ENCODE measurements at regions not wholly inside any gene's neighbourhood (a gene's known extent, or its start where the extent isn't known, plus 50 kb on each side); places are given as distances from the start of the nearest gene placed in this dataset.

DNA sequence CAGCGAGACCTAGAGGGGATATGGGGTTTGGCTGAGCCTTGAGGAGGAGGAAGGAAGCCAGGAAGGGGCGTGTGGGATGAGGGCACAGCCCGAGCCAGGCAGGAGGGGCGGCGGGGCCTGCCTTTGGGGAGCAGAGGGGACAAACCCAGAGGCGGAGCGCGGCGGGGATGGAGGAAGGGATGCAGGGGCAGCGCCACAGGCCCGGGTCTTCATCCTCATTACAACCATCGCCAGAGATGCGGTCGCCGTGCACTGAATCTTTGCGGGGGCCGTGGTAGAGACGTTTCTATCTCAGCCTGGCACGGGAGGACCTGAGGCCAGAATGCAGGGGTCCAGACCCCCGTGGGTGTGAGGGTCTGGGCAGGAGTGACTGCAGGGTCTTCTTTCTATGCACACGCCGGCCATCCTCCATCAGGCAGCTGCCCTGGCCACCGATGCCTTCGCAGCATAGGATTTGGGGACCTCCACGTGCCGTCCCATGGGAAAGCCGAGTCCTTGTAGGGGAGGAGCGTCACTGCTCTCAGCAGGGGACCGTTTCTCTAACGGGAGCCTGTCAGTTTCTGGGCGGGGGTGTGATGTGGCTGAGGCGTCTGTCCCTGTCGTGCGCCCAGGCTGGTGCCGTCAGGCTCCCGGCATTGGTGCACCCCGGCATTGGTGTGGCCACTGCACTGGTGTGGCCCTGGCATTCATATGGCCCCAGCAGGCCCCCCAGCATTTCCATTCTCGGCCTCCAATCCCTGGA lies 1267.9 kb downstream of the BRD1 start:
- CTCF ChIA-PET (ENCODE audit: low intra/inter-chr PET ratio, low total read pairs), result no interaction called here
- Histone ChIP-seq H3K4me2 (ENCODE audit: low read depth, low read length) (no peak overlapping the region), H4K20me1 (ENCODE audit: insufficient read depth, low read length) (peaks cover 2% of the 10 kb centered on the region; the same call in 1 of the 2 replicates), H3K9me3 (ENCODE audit: low read length) (no peaks in the 10 kb centered on the region), H3K27ac (ENCODE audit: extremely low read length, insufficient read depth, low read length) (no peak overlapping the region), H3K4me1 (ENCODE audit: insufficient read depth, low read length) (peaks cover 6% of the 10 kb centered on the region; the same call in 1 of the 2 replicates), H3K9ac (ENCODE audit: insufficient read depth, low read depth, low read length) (no peak overlapping the region), H2AFZ (ENCODE audit: low read length) (no peak overlapping the region), H3K36me3 (replicated peaks in 1 of 2; ENCODE audit: control insufficient read depth in 1 of 2, insufficient read depth in 2 of 2, low read length in 2 of 2) (no peaks in the 10 kb centered on the region), H3K4me3 (replicated peaks in 1 of 3; ENCODE audit: insufficient read depth in 1 of 3, low read depth in 2 of 3, low read length in 3 of 3) (no peak overlapping the region), H3K27me3 (ENCODE audit: control insufficient read depth in 1 of 2, insufficient read depth in 2 of 2, low read length in 2 of 2) (peaks cover 13 to 53% of the 10 kb centered on the region in 2 experiments; a peak in 4 of 5 replicates), H3K79me2 (ENCODE audit: insufficient read depth, low read length) (no peaks in the 10 kb centered on the region)
- BruUV-seq (replicated peaks), result no TSS peak
- WGBS (ENCODE audit: low lambda C conversion rate), result 3% methylated on average over 4 of the region's 38 CpGs
- in situ Hi-C loops (cut with HindIII; ENCODE audit: extremely low pct_ligation_motif_present, low pct_unique_long_range_greater_than_20kb), result loop anchor here (25.0 kb wide), 1 partner anchor 752 kb away; no protein-coding TSS in a partner anchor
- FAIRE-seq, result no peak
- TF ChIP-seq GRHL1 (CRISPR knock-in tag; conservative IDR thresholded peaks at IDR 0.05) (no peak), ZNF546 (CRISPR knock-in tag; conservative IDR thresholded peaks at IDR 0.05) (no peak), ZNF766 (CRISPR knock-in tag; IDR thresholded peaks at IDR 0.05; ENCODE audit: borderline replicate concordance) (no peak), NR1H2 (CRISPR knock-in tag; IDR thresholded peaks at IDR 0.05; ENCODE audit: borderline replicate concordance, low read depth) (no peak), TCF7L2 (IDR thresholded peaks at IDR 0.05; ENCODE audit: low read depth, low read length) (no peak), ZNF850 (CRISPR knock-in tag; conservative IDR thresholded peaks at IDR 0.05) (no peak), ZNF496 (CRISPR knock-in tag; IDR thresholded peaks at IDR 0.05; ENCODE audit: insufficient replicate concordance) (no peak), ZFX (CRISPR knock-in tag; IDR thresholded peaks at IDR 0.05; ENCODE audit: low read depth) (no peak), ZNF607 (CRISPR knock-in tag; IDR thresholded peaks at IDR 0.05; ENCODE audit: borderline replicate concordance) (no peak), ZNF12 (CRISPR knock-in tag; IDR thresholded peaks at IDR 0.05) (no peak), HINFP (CRISPR knock-in tag; IDR thresholded peaks at IDR 0.05; ENCODE audit: low read depth) (no peak), ZNF761 (CRISPR knock-in tag; conservative IDR thresholded peaks at IDR 0.05) (no peak), SIX4 (CRISPR knock-in tag; IDR thresholded peaks at IDR 0.05) (no peak), XRCC5 (optimal IDR thresholded peaks at IDR 0.05; ENCODE audit: low read length) (no peak), SPEN (CRISPR knock-in tag; IDR thresholded peaks at IDR 0.05; ENCODE audit: low read depth) (no peak)
- TF ChIP-seq, protein P1, sequence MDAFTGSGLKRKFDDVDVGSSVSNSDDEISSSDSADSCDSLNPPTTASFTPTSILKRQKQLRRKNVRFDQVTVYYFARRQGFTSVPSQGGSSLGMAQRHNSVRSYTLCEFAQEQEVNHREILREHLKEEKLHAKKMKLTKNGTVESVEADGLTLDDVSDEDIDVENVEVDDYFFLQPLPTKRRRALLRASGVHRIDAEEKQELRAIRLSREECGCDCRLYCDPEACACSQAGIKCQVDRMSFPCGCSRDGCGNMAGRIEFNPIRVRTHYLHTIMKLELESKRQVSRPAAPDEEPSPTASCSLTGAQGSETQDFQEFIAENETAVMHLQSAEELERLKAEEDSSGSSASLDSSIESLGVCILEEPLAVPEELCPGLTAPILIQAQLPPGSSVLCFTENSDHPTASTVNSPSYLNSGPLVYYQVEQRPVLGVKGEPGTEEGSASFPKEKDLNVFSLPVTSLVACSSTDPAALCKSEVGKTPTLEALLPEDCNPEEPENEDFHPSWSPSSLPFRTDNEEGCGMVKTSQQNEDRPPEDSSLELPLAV (CRISPR knock-in tag; conservative IDR thresholded peaks at IDR 0.05; ENCODE audit: low read depth), result no peak
- ATAC-seq, result no peak
- POLR2A ChIA-PET, result no interaction called here
- intact Hi-C loops (cut with micrococcal nuclease; ENCODE audit: unreplicated experiment), result no loop called here
- no peak for DNase-seq (ENCODE audit: low spot score)

Measured in HepG2 (cell line).